G401.6 (cell line): ENCODE measurements at regions not wholly inside any gene's neighbourhood (a gene's known extent, or its start where the extent isn't known, plus 50 kb on each side); places are given as distances from the start of the nearest gene placed in this dataset.

Experiments
- FAIRE-seq: peaks from 2 replicates; lab custom pipeline; 2012; peaks lifted over from hg19 to GRCh38; lab: Jason Lieb, UNC

GRCh38 chr17:77364941-77365583 is 224.3 kb downstream of the SEC14L1 start:
- FAIRE-seq, result no peak

- FAIRE-seq, result no peak
These were observed 224.9 kb downstream of the SEC14L1 start for GRCh38 chr17:77365584-77366186.

- no peak for FAIRE-seq
These were observed 225.4 kb downstream of the SEC14L1 start for GRCh38 chr17:77366206-77366557.

GRCh38 chr17:77366558-77367245 is 225.9 kb downstream of the SEC14L1 start:
- FAIRE-seq, result no peak

- no peak for FAIRE-seq
These were observed 228.8 kb downstream of the SEC14L1 start for GRCh38 chr17:77369544-77369971.

- no peak for FAIRE-seq
These were observed 229.8 kb downstream of the SEC14L1 start for GRCh38 chr17:77370586-77370985.

- no peak for FAIRE-seq
These were observed 230.5 kb downstream of the SEC14L1 start for GRCh38 chr17:77371117-77371887.

GRCh38 chr17:77371888-77372443 is 231.2 kb downstream of the SEC14L1 start:
- no peak for FAIRE-seq

- no peak for FAIRE-seq
These were observed 231.9 kb downstream of the SEC14L1 start for GRCh38 chr17:77372444-77373298.

- FAIRE-seq, result no peak
These were observed 232.8 kb downstream of the SEC14L1 start for GRCh38 chr17:77373299-77374169.

GRCh38 chr17:77374170-77374936 is 233.6 kb downstream of the SEC14L1 start:
- no peak for FAIRE-seq

GRCh38 chr17:77375108-77375916 is 234.5 kb downstream of the SEC14L1 start:
- FAIRE-seq, result no peak

GRCh38 chr17:77375917-77376651 is 235.3 kb downstream of the SEC14L1 start:
- FAIRE-seq, result no peak

GRCh38 chr17:77376795-77377709 is 236.3 kb downstream of the SEC14L1 start:
- FAIRE-seq, result no peak

GRCh38 chr17:77377710-77378235 is 237.0 kb downstream of the SEC14L1 start:
- no peak for FAIRE-seq

- FAIRE-seq, result no peak
These were observed 237.7 kb downstream of the SEC14L1 start for GRCh38 chr17:77378318-77379064.
